H9 (cell line): ENCODE measurements at regions not wholly inside any gene's neighbourhood (a gene's known extent, or its start where the extent isn't known, plus 50 kb on each side); places are given as distances from the start of the nearest gene placed in this dataset.

Experiments
- DNase-seq: peaks from one replicate; pipeline ENCODE4 v3.0.0-alpha.2; 2017
- H2AFZ ChIP-seq: one replicate; pipeline ENCODE4 v1.6.1; 2013; ENCODE audit warnings: mild to moderate bottlenecking, low read length, control low read depth, moderate library complexity
- H2AK5ac ChIP-seq: 2 replicates; pipeline ENCODE4 v1.6.1; 2013; ENCODE audit warnings: low read length, control low read depth, mixed read lengths; ENCODE audit not compliant: insufficient read length
- H2BK120ac ChIP-seq: one replicate; pipeline ENCODE4 v1.6.1; 2013; ENCODE audit warnings: low read depth, mild to moderate bottlenecking, low read length, control low read depth, inconsistent platforms; ENCODE audit not compliant: poor library complexity, severe bottlenecking
- H2BK12ac ChIP-seq: 2 replicates; pipeline ENCODE4 v1.6.1; 2013; ENCODE audit warnings: low read length, control low read depth, mixed read lengths, low read depth; ENCODE audit not compliant: insufficient read length
- H2BK15ac ChIP-seq: 2 replicates; pipeline ENCODE4 v1.6.1; 2013; ENCODE audit warnings: low read depth, low read length, control low read depth
- H2BK20ac ChIP-seq: one replicate; pipeline ENCODE4 v1.6.1; 2013; ENCODE audit warnings: low read depth, mild to moderate bottlenecking, low read length, control low read depth, inconsistent platforms; ENCODE audit not compliant: poor library complexity, severe bottlenecking
- H2BK5ac ChIP-seq: 2 replicates; pipeline ENCODE4 v1.6.1; 2013; ENCODE audit warnings: low read length, control low read depth, mixed read lengths; ENCODE audit not compliant: insufficient read length
- H3K14ac ChIP-seq: 2 replicates; pipeline ENCODE4 v1.6.1; 2013; ENCODE audit warnings: low read length, control low read depth; ENCODE audit not compliant: insufficient read depth
- H3K18ac ChIP-seq: 2 replicates; pipeline ENCODE4 v1.6.1; 2013; ENCODE audit warnings: low read depth, mild to moderate bottlenecking, mixed read lengths, low read length, control low read depth; ENCODE audit not compliant: insufficient read length
- H3K23ac ChIP-seq: 2 replicates; pipeline ENCODE4 v1.6.1; 2013; ENCODE audit warnings: low read length, control low read depth, mixed read lengths, low read depth; ENCODE audit not compliant: insufficient read length
- H3K23me2 ChIP-seq: 2 replicates; pipeline ENCODE4 v1.6.1; 2013; ENCODE audit warnings: low read depth, mild to moderate bottlenecking, mixed read lengths, low read length, control low read depth; ENCODE audit not compliant: insufficient read length, poor library complexity, severe bottlenecking
- H3K27ac ChIP-seq: 2 replicates; pipeline ENCODE4 v1.5.1; 2013; ENCODE audit warnings: low read length, control low read depth, mixed read lengths, low read depth; ENCODE audit not compliant: insufficient read length
- H3K27me3 ChIP-seq: 2 replicates; pipeline ENCODE4 v1.6.1; 2013; ENCODE audit warnings: low read length, control low read depth, inconsistent platforms; ENCODE audit not compliant: insufficient read depth
- H3K4ac ChIP-seq: 2 replicates; pipeline ENCODE4 v1.6.1; 2013; ENCODE audit warnings: low read depth, mild to moderate bottlenecking, control low read depth, inconsistent platforms, low read length, moderate library complexity
- H3K4me1 ChIP-seq: 2 replicates; pipeline ENCODE4 v1.6.1; 2013; ENCODE audit warnings: low read length, control low read depth, inconsistent platforms; ENCODE audit not compliant: insufficient read depth
- H3K4me2 ChIP-seq: 2 replicates; pipeline ENCODE4 v1.6.1; 2013; ENCODE audit warnings: low read length, control low read depth, mixed read lengths; ENCODE audit not compliant: insufficient read length, insufficient read depth
- H3K56ac ChIP-seq: 2 replicates; pipeline ENCODE4 v1.6.1; 2013; ENCODE audit warnings: low read depth, mild to moderate bottlenecking, mixed read lengths, low read length, control low read depth; ENCODE audit not compliant: insufficient read length
- H3K79me1 ChIP-seq: 2 replicates; pipeline ENCODE4 v1.6.1; 2013; ENCODE audit warnings: low read depth, mild to moderate bottlenecking, moderate library complexity, low read length, control low read depth, inconsistent platforms; ENCODE audit not compliant: insufficient read depth, poor library complexity, severe bottlenecking
- H3K79me2 ChIP-seq: 2 replicates; pipeline ENCODE4 v1.6.1; 2013; ENCODE audit warnings: low read length, control low read depth, inconsistent platforms; ENCODE audit not compliant: insufficient read depth
- H3K9ac ChIP-seq: 2 replicates; pipeline ENCODE4 v1.6.1; 2013; ENCODE audit warnings: low read length, control low read depth, mixed read lengths; ENCODE audit not compliant: insufficient read length; ENCODE audit errors: extremely low read depth
- H3K9me3 ChIP-seq: one replicate; pipeline ENCODE4 v1.6.1; 2013; ENCODE audit warnings: low read depth, low read length, inconsistent platforms; ENCODE audit not compliant: control insufficient read depth
- H3T11ph ChIP-seq: one replicate; pipeline ENCODE4 v1.6.1; 2013; ENCODE audit warnings: mild to moderate bottlenecking, low read length, control low read depth, inconsistent platforms
- H4K20me1 ChIP-seq: one replicate; pipeline ENCODE4 v1.6.1; 2013; ENCODE audit not compliant: control insufficient read depth, insufficient read length, insufficient read depth
- H4K5ac ChIP-seq: 2 replicates; pipeline ENCODE4 v1.6.1; 2013; ENCODE audit warnings: low read depth, mild to moderate bottlenecking, mixed read lengths, low read length, control low read depth; ENCODE audit not compliant: insufficient read length
- H4K8ac ChIP-seq: replicated peaks from 2 replicates; pipeline ENCODE4 v1.6.1; 2013; ENCODE audit warnings: low read length, control low read depth, mixed read lengths, low read depth; ENCODE audit not compliant: insufficient read length
- H4K91ac ChIP-seq: 2 replicates; pipeline ENCODE4 v1.6.1; 2013; ENCODE audit warnings: low read depth, mild to moderate bottlenecking, moderate library complexity, mixed read lengths, low read length, control low read depth; ENCODE audit not compliant: insufficient read length
- H3K27ac Mint-ChIP-seq, 3 experiments: 2 replicates in 2 of 3; 3 replicates in 1 of 3; pipeline ENCODE4 v1.8.0; 2020 to 2021; ENCODE audit warnings: mixed read lengths in 3 of 3, mild to moderate bottlenecking in 1 of 3, moderate library complexity in 1 of 3
- H3K27me3 Mint-ChIP-seq: 2 replicates; pipeline ENCODE4 v1.8.0; 2021; ENCODE audit warnings: low read depth, mild to moderate bottlenecking, moderate library complexity, mixed read lengths
- H3K36me3 Mint-ChIP-seq, 3 experiments: 2 replicates in 2 of 3; 3 replicates in 1 of 3; pipeline ENCODE4 v1.8.0; 2020 to 2021; ENCODE audit warnings: low read depth in 3 of 3, mixed read lengths in 3 of 3; ENCODE audit not compliant: insufficient read depth in 1 of 3
- H3K4me1 Mint-ChIP-seq, 2 experiments: 2 replicates each; pipeline ENCODE4 v1.8.0; 2020; ENCODE audit warnings: mixed read lengths in 2 of 2
- H3K4me3 Mint-ChIP-seq, 2 experiments: 2 replicates in 1 of 2; 3 replicates in 1 of 2; pipeline ENCODE4 v1.8.0; 2020 to 2021; ENCODE audit warnings: mild to moderate bottlenecking in 2 of 2, mixed read lengths in 2 of 2, moderate library complexity in 1 of 2
- H3K9me3 Mint-ChIP-seq, 2 experiments: 2 replicates in 1 of 2; 3 replicates in 1 of 2; pipeline ENCODE4 v1.8.0; 2020; ENCODE audit warnings: mild to moderate bottlenecking in 2 of 2, mixed read lengths in 2 of 2, moderate library complexity in 1 of 2
- WGBS: extraction: QIAGEN DNeasy Blood & Tissue Kit; methylation state at CpG from one replicate; pipeline ENCODE4 v1.1.7; 2013; ENCODE audit warnings: missing lambda C conversion rate, low lambda C conversion rate, mixed read lengths; ENCODE audit not compliant: insufficient read length; ENCODE audit errors: extremely low coverage; 5-methylcytosine and 5-hydroxymethylcytosine counted together
- TF ChIP-seq, protein P1 (sequence below): fragments of 200-600 bp; sonication (generic); conservative IDR thresholded peaks from 3 replicates; pipeline ENCODE4 v1.8.0; 2021; ENCODE audit warnings: antibody characterized with exemption, mild to moderate bottlenecking

DNA sequence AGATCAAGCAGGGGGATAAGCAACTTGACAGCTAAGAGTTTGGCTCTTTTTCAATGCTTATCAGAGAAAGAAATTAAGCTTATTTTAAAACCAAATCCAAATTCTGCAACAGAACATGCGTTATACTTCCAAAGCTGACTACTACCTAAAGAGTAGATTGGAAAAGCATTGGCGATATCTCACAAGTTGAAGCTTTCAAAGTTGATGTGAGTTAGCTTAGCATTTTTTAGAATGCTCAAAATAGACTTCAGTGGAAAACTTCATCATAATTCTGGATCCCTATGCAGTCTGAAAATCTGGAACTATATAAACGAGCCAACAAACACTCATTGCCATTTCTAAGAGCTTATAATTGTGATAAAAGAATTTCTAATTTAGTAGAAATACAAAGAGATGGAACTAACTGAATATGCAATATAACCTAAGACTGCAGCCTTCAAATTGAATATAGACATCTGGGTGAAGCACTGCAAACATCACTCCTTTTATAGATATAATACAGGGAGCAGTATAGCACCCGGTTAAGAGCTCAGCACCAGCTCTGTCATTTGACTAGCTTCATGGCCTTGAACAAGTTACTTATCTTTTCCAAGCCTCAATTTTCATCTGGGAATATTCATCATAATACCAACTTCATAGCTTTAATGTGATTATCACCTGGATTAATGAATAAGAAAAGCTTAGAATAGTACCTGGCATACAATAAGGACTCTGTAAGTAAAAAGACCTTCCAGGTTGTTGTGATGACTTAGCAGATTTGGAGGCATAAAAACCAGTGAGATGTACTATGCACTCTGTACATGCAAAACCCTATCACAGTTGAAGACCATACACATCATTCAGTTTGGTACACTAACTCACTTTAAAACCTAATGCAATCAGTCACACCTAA, 242.7 kb upstream of the TTC14 start:
- Histone ChIP-seq H4K8ac (no peak overlapping the region), H2AK5ac (no peak overlapping the region), H2BK120ac (no peak overlapping the region), H3K23me2 (no peaks in the 10 kb centered on the region), H3T11ph (no peak overlapping the region), H3K14ac (no peak overlapping the region), H2BK12ac (no peak overlapping the region), H3K23ac (no peak overlapping the region), H4K5ac (no peak overlapping the region), H3K27me3 (no peaks in the 10 kb centered on the region), H2BK20ac (no peak overlapping the region), H2AFZ (no peak overlapping the region), H3K4me1 (no peaks in the 10 kb centered on the region), H4K91ac (no peak overlapping the region), H3K56ac (no peak overlapping the region), H3K79me1 (no peaks in the 10 kb centered on the region), H3K79me2 (no peaks in the 10 kb centered on the region), H2BK5ac (no peak overlapping the region), H3K4me2 (no peak overlapping the region), H2BK15ac (no peak overlapping the region), H3K27ac (no peak overlapping the region), H4K20me1 (no peaks in the 10 kb centered on the region), H3K18ac (no peak overlapping the region), H3K4ac (no peak overlapping the region), H3K9ac (no peak overlapping the region), H3K9me3 (no peaks in the 10 kb centered on the region)
- WGBS, result no CpG with 5 or more reads among the region's 4 CpGs
- Mint-ChIP-seq H3K4me1 (peaks cover 2 to 5% of the 10 kb centered on the region in 2 experiments; a peak in 2 of 4 replicates), H3K36me3 (no peaks in the 10 kb centered on the region), H3K27me3 (no peaks in the 10 kb centered on the region), H3K9me3 (no peaks in the 10 kb centered on the region; a peak in 1 of 5 replicates), H3K27ac (no peak overlapping the region), H3K4me3 (no peak overlapping the region)
- no peak for DNase-seq
- TF ChIP-seq, protein P1, sequence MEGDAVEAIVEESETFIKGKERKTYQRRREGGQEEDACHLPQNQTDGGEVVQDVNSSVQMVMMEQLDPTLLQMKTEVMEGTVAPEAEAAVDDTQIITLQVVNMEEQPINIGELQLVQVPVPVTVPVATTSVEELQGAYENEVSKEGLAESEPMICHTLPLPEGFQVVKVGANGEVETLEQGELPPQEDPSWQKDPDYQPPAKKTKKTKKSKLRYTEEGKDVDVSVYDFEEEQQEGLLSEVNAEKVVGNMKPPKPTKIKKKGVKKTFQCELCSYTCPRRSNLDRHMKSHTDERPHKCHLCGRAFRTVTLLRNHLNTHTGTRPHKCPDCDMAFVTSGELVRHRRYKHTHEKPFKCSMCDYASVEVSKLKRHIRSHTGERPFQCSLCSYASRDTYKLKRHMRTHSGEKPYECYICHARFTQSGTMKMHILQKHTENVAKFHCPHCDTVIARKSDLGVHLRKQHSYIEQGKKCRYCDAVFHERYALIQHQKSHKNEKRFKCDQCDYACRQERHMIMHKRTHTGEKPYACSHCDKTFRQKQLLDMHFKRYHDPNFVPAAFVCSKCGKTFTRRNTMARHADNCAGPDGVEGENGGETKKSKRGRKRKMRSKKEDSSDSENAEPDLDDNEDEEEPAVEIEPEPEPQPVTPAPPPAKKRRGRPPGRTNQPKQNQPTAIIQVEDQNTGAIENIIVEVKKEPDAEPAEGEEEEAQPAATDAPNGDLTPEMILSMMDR, result no peak
